GM12878 (cell line): ENCODE measurements at regions not wholly inside any gene's neighbourhood (a gene's known extent, or its start where the extent isn't known, plus 50 kb on each side); places are given as distances from the start of the nearest gene placed in this dataset.

Experiments
- ATAC-seq: fragments of 200-7000 bp; cut with Tn5 transposase; 3 replicates; pipeline ENCODE4 v1.9.1; 2020; ENCODE audit warnings: mild to moderate bottlenecking, moderate library complexity
- BruUV-seq: library from RNA; stranded (reverse); fragments of 400-500 nt; replicated peaks from 2 replicates; lab custom pipeline; 2021; lab: Mats Ljungman, UMichigan
- CTCF ChIA-PET: fragments of 300-600 bp; sonication (Branson Sonifier 250); formaldehyde crosslinking; extraction: SDS; loops from one replicate; lab custom pipeline; 2021; ENCODE audit warnings: inconsistent platforms; lab: Yijun Ruan, JAX
- POLR2A ChIA-PET: fragments of 350-600 bp; formaldehyde crosslinking; extraction: SDS; loops from one replicate; lab custom pipeline; 2021; ENCODE audit warnings: inconsistent platforms; lab: Charles Lee
- RAD21 ChIA-PET: fragments of 300-600 bp; sonication (Branson Sonifier 250); formaldehyde crosslinking; loops from one replicate; lab custom pipeline; 2023; ENCODE audit warnings: antibody characterized with exemption; ENCODE audit not compliant: unreplicated experiment; lab: Charles Lee
- SMC1A ChIA-PET: fragments of 300-600 bp; sonication (Branson Sonifier 250); formaldehyde crosslinking; loops from one replicate; lab custom pipeline; 2023; ENCODE audit not compliant: unreplicated experiment, uncharacterized antibody; lab: Charles Lee
- DNase-seq: peaks from one replicate; pipeline ENCODE4 v3.0.0-alpha.2; 2011; ENCODE audit warnings: low read depth, low spot score
- FAIRE-seq: peaks from 3 replicates; lab custom pipeline; 2011; peaks lifted over from hg19 to GRCh38; lab: Jason Lieb, UNC
- H2AFZ ChIP-seq: 2 replicates; pipeline ENCODE4 v1.6.0; 2011; ENCODE audit warnings: low read depth, low read length, control low read depth; ENCODE audit not compliant: control insufficient read depth
- H3K27ac ChIP-seq: 2 replicates; pipeline ENCODE4 v1.5.1; 2011; ENCODE audit warnings: control low read depth; ENCODE audit not compliant: control insufficient read depth, insufficient read depth
- H3K27me3 ChIP-seq, 2 experiments: replicated peaks in 1 of 2; 2 replicates each; pipeline versions ENCODE4 v1.6.0 to v1.6.1; 2011; ENCODE audit warnings: low read length in 1 of 2; ENCODE audit not compliant: control insufficient read depth in 2 of 2, insufficient read depth in 2 of 2
- H3K36me3 ChIP-seq, 2 experiments: 2 replicates each; pipeline ENCODE4 v1.5.1; 2011; ENCODE audit warnings: low read length in 1 of 2; ENCODE audit not compliant: control insufficient read depth in 2 of 2, insufficient read depth in 2 of 2
- H3K4me1 ChIP-seq: 2 replicates; pipeline ENCODE4 v1.6.1; 2011; ENCODE audit warnings: mild to moderate bottlenecking, low read length, moderate library complexity, mixed read lengths; ENCODE audit not compliant: control insufficient read depth, insufficient read depth
- H3K4me2 ChIP-seq: 2 replicates; pipeline ENCODE4 v1.6.0; 2011; ENCODE audit warnings: control low read depth; ENCODE audit not compliant: control insufficient read depth, insufficient read depth
- H3K4me3 ChIP-seq: fragments of 200-600 bp; sonication (generic); 2 replicates; pipeline ENCODE4 v1.5.1; 2016
- H3K79me2 ChIP-seq: 2 replicates; pipeline ENCODE4 v1.6.0; 2011; ENCODE audit warnings: low read length; ENCODE audit not compliant: control insufficient read depth, insufficient read depth
- H3K9ac ChIP-seq: 2 replicates; pipeline ENCODE4 v1.8.0; 2011; ENCODE audit warnings: low read length, control low read depth, mixed read lengths; ENCODE audit not compliant: control insufficient read depth, insufficient read depth
- H3K9me3 ChIP-seq: replicated peaks from 3 replicates; pipeline ENCODE4 v1.5.1; 2011; ENCODE audit warnings: mild to moderate bottlenecking, low read length; ENCODE audit not compliant: control insufficient read depth, insufficient read depth
- H4K20me1 ChIP-seq: 2 replicates; pipeline ENCODE4 v1.6.0; 2011; ENCODE audit not compliant: control insufficient read depth, insufficient read depth
- CTCF ChIP-seq, 3 experiments: IDR thresholded peaks in 2 of 3; conservative IDR thresholded peaks in 1 of 3; 2 replicates each; pipeline ENCODE4 v1.5.1; 2011; ENCODE audit warnings: low read depth in 3 of 3, low read length in 3 of 3, mild to moderate bottlenecking in 3 of 3, control low read depth in 2 of 3, moderate library complexity in 2 of 3, inconsistent platforms in 1 of 3, mixed read lengths in 1 of 3; ENCODE audit not compliant: control insufficient read depth in 2 of 3, insufficient read depth in 1 of 3; ENCODE audit errors: extremely low read depth in 1 of 3
- POU2F2 ChIP-seq: IDR thresholded peaks from 3 replicates; pipeline ENCODE4 v1.6.1; 2011; ENCODE audit warnings: low read depth, mild to moderate bottlenecking, low read length, borderline replicate concordance
- SMAD5 ChIP-seq: IDR thresholded peaks from 2 replicates; pipeline ENCODE4 v1.6.1; 2016; ENCODE audit warnings: antibody characterized with exemption, low read depth
- SMARCA5 ChIP-seq: fragments of 450-650 bp; IDR thresholded peaks from 2 replicates; pipeline ENCODE4 v1.6.1; 2017; ENCODE audit warnings: mild to moderate bottlenecking
- SREBF1 ChIP-seq: IDR thresholded peaks from 2 replicates; pipeline ENCODE4 v1.6.1; 2012; ENCODE audit warnings: mild to moderate bottlenecking, low read length
- STAT3 ChIP-seq: IDR thresholded peaks from 2 replicates; pipeline ENCODE4 v1.6.1; 2011; ENCODE audit warnings: low read depth, low read length, improper control_type of control experiment
- WRNIP1 ChIP-seq: IDR thresholded peaks from 2 replicates; pipeline ENCODE4 v1.6.1; 2011; ENCODE audit warnings: low read depth, low read length, improper control_type of control experiment, borderline replicate concordance
- ZNF207 ChIP-seq: fragments of 450-650 bp; IDR thresholded peaks from 2 replicates; pipeline ENCODE4 v1.6.1; 2014; ENCODE audit warnings: antibody characterized with exemption, mild to moderate bottlenecking, borderline replicate concordance
- WGBS: methylation state at CpG from one replicate; pipeline ENCODE4 v1.1.6; 2016; ENCODE audit warnings: low lambda C conversion rate; ENCODE audit not compliant: insufficient replicate concordance, insufficient coverage; ENCODE audit errors: missing lambda C conversion rate; 5-methylcytosine and 5-hydroxymethylcytosine counted together
- in situ Hi-C: fragments of 300-500 bp; cut with MboI; formaldehyde crosslinking; loops from 9 replicates; pipeline ENCODE4 v1.14.3; 2018; ENCODE audit warnings: mixed read lengths
- intact Hi-C: fragments of 100-400 bp; cut with micrococcal nuclease; formaldehyde crosslinking; loops from one replicate; pipeline ENCODE4 v1.14.2; 2022; ENCODE audit not compliant: unreplicated experiment

- TF ChIP-seq SREBF1 (no peak), STAT3 (no peak), WRNIP1 (no peak)
Measured at GRCh38 chr16:85424260-85425073, 188.7 kb upstream of the GSE1 start (continued).

GRCh38 chr16:85425074-85425662, 188.0 kb upstream of the GSE1 start:
- no peaks in the 10 kb centered on the region for H4K20me1 ChIP-seq
- in situ Hi-C loops = loop anchor here (25.0 kb wide), 1 partner anchor 187 kb away; the partner anchor contains the start of gene GSE1
- no peak overlapping the region for H3K4me2 ChIP-seq
- ChIA-PET RAD21 (no interaction called here), CTCF (interaction anchor here (0.9 to 1.2 kb wide), 2 partner anchors 9 to 310 kb away, joined by 3 to 4 read pairs; no protein-coding TSS in a partner anchor), SMC1A (no interaction called here), POLR2A (no interaction called here)
- 37% methylated on average over 15 of the region's 17 CpGs for WGBS
- no peak overlapping the region for H3K9ac ChIP-seq
- H3K4me3 ChIP-seq = no peak overlapping the region
- no peaks in the 10 kb centered on the region for H3K36me3 ChIP-seq
- H3K27ac ChIP-seq = no peak overlapping the region
- H3K79me2 ChIP-seq = no peaks in the 10 kb centered on the region
- DNase-seq = no peak
- ATAC-seq = no peak
- no peak for FAIRE-seq
- H3K9me3 ChIP-seq = no peaks in the 10 kb centered on the region
- no peaks in the 10 kb centered on the region for H3K4me1 ChIP-seq
- BruUV-seq = no TSS peak
- intact Hi-C loops = loop anchor here (10.0 kb wide), 1 partner anchor 120 kb away; no protein-coding TSS in a partner anchor
- peaks cover 0 to 3% of the 10 kb centered on the region in 2 experiments; a peak in 2 of 4 replicates for H3K27me3 ChIP-seq
- no peak for TF ChIP-seq SMARCA5
- no peak for TF ChIP-seq POU2F2
- no peak for TF ChIP-seq CTCF (IDR thresholded peaks at IDR 0.05 in 2 of 3, conservative IDR thresholded peaks at IDR 0.05 in 1 of 3; ENCODE audit: control insufficient read depth in 2 of 3, extremely low read depth in 1 of 3, insufficient read depth in 1 of 3, low read depth in 3 of 3, low read length in 3 of 3)
- no peak for TF ChIP-seq ZNF207
- no peak for TF ChIP-seq SMAD5
- H2AFZ ChIP-seq = no peak overlapping the region
